ENCODE measurements at regions not wholly inside any gene's neighbourhood (a gene's known extent, or its start where the extent isn't known, plus 50 kb on each side); places are given as distances from the start of the nearest gene placed in this dataset.

DNA sequence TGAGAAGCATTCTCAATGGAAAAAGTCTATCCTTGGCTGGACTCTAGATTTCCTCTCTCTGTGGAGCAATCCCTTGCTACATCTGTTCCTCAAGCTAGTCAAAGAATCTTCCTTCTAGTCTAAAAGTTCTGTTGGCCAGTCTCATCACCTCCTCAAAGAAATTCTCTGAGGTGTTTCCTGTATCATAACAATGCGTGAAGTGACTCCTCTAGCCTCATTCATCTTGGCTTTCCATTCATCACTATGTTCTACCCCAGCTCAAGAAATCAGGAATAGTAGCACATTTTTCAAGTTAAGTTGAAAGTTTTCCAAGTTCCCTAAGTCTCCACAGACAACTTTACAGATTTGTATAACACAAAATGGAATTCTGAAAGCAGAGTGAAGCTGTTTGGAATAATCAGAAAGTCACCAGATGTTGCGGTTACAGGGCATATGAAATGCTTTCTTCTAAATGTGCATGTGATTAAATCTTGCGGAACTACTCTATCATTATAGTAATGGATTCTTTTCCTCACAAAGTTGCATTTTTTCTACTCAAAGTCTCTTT, 176.6 kb upstream of the FREM1 start:
- TF ChIP-seq, protein P1, sequence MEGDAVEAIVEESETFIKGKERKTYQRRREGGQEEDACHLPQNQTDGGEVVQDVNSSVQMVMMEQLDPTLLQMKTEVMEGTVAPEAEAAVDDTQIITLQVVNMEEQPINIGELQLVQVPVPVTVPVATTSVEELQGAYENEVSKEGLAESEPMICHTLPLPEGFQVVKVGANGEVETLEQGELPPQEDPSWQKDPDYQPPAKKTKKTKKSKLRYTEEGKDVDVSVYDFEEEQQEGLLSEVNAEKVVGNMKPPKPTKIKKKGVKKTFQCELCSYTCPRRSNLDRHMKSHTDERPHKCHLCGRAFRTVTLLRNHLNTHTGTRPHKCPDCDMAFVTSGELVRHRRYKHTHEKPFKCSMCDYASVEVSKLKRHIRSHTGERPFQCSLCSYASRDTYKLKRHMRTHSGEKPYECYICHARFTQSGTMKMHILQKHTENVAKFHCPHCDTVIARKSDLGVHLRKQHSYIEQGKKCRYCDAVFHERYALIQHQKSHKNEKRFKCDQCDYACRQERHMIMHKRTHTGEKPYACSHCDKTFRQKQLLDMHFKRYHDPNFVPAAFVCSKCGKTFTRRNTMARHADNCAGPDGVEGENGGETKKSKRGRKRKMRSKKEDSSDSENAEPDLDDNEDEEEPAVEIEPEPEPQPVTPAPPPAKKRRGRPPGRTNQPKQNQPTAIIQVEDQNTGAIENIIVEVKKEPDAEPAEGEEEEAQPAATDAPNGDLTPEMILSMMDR (IDR thresholded peaks at IDR 0.05; ENCODE audit: poor library complexity): no peak
- TF ChIP-seq EZH2 (IDR thresholded peaks at IDR 0.05; ENCODE audit: borderline replicate concordance): no peak
